GM12865 (cell line): ENCODE measurements at regions not wholly inside any gene's neighbourhood (a gene's known extent, or its start where the extent isn't known, plus 50 kb on each side); places are given as distances from the start of the nearest gene placed in this dataset.

Source experiments
- DNase-seq: peaks from one replicate; pipeline ENCODE4 v3.0.0; 2010; ENCODE audit warnings: low read depth
- H3K4me3 ChIP-seq: 2 replicates; pipeline ENCODE4 v1.5.1; 2011; ENCODE audit warnings: mild to moderate bottlenecking, low read depth, low read length, control low read depth
- TF ChIP-seq, protein P1 (sequence below): IDR thresholded peaks from 2 replicates; pipeline ENCODE4 v1.5.1; 2011; ENCODE audit warnings: low read length, control low read depth, low read depth, inconsistent platforms; ENCODE audit not compliant: insufficient read depth; ENCODE audit errors: missing control alignments

DNA sequence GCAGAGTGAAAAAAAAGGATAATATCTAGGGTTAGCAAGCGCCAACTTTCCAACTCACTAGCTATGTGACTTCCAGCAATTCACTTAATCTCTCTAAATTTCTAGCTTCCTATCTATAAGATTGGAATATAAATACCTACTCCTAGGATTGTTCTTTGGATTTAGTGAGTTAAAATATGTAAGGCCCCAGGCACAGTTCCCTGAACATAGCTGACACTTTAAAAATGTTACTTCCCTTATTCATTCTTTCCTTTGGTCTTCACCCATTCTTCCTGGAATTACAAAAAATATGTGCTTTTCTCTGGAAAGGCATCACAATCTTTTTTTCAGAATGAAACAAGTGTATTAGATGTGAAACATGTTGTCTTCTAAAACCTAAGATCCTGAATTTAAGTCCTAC, 365.7 kb downstream of the RBM43 start:
- TF ChIP-seq, protein P1, sequence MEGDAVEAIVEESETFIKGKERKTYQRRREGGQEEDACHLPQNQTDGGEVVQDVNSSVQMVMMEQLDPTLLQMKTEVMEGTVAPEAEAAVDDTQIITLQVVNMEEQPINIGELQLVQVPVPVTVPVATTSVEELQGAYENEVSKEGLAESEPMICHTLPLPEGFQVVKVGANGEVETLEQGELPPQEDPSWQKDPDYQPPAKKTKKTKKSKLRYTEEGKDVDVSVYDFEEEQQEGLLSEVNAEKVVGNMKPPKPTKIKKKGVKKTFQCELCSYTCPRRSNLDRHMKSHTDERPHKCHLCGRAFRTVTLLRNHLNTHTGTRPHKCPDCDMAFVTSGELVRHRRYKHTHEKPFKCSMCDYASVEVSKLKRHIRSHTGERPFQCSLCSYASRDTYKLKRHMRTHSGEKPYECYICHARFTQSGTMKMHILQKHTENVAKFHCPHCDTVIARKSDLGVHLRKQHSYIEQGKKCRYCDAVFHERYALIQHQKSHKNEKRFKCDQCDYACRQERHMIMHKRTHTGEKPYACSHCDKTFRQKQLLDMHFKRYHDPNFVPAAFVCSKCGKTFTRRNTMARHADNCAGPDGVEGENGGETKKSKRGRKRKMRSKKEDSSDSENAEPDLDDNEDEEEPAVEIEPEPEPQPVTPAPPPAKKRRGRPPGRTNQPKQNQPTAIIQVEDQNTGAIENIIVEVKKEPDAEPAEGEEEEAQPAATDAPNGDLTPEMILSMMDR = no peak
- H3K4me3 ChIP-seq = no peak overlapping the region
- DNase-seq = no peak

DNA sequence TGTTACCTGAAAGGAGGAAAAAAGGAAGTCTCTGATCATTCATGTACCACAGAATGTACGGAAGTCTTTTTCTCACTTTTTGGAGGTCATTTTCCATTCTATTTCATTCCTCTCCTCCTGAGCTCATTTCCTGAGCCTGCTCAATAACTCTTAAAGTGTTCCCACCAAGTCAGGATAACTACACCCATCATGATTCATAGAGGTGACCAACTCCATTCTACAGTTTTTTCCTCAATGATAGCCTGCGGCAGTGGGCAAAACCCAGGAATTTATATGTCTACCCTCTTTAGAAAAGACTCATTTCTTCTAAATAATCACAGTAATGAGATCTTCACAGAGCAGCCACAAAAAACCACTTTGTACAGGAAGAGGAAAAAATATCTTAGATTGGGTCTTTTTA, 372.5 kb downstream of the RBM43 start:
- DNase-seq = no peak
- no peak overlapping the region for H3K4me3 ChIP-seq
- TF ChIP-seq, protein P1 = no peak

DNA sequence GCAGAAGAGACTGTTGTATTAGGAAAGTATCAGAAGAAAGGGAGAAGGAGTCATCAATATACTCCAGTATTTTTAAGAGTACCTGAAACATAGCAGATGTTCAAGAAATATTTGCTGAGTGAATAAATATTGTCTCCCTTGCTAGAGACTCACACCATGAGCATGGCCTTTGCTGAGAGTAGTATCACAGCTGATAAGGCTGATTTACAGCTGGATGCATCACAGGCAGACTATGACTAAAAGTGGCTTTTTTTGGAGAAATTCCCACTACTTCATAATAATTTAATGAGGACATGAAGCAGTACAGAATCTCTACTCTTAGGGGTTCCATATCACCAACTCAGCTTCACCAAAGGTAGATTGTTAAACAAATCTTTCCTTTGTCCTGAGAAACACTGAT, 373.3 kb downstream of the RBM43 start:
- no peak overlapping the region for H3K4me3 ChIP-seq
- TF ChIP-seq, protein P1 = no peak
- DNase-seq = no peak

DNA sequence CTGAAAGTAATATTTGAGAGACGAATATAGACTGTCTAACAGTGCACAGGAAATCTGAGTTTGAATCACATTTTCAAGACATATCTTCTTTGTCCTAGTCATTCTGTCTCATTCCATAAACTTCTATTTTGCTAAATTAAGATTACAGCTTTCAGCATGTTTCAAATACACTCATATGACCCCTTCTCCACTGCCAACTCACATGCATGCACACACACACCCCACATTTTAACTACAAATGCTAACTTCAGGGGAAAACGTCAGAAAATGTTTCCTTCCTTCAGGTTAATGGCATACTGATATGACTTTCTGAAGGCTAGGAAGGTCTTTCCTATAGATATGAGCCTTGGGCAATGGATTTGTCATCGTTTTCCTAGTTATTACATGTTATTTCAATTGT, 373.7 kb downstream of the RBM43 start:
- no peak for DNase-seq
- TF ChIP-seq, protein P1 = no peak
- no peak overlapping the region for H3K4me3 ChIP-seq

DNA sequence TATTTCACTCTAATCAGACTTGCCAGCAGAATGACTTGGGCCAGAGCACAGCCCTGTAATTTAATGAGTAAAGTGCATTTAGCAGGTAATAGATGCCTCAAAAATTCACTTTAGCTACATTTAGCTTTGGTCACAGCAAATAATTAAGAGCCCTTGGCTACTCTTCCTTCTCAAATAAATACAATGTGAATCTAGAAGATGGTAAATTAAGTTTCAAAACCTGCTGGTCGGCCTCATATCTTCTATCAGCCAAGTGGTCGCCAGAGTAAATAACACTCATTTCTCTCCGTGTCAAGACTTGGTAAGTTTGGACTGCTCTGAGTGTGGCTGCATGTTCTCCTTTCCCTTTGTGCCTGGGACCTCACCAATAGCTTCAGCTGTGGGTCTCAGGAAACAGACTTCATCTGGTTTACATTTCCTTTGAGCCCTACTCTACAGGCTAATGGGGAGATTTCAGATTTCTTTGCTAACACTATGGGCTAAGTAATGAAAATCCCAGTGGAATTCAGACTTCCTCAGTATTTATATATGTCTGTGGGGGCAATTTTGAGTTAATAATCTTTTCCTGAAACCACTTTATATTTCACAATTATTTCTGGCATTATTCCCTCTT, 375.8 kb downstream of the RBM43 start:
- H3K4me3 ChIP-seq = no peak overlapping the region
- TF ChIP-seq, protein P1 = no peak
- no peak for DNase-seq

DNA sequence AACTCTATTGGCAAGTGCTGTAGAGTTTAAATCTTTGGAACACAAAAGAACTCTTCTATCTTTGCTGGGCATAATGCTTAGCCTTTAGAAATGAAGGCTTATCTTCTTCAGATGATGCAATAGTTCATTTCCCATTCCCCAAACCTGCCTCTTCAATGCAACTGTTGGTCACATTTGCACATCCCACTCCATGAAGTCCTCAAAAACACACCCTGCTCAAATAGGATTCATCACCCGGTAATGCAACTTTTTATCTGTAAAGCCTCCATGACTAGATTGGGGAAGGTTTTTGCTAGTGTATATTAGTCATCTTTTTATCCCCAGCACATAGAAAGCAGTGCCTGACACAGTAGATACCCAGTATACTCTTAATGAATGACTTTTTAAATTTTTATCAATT, 376.4 kb downstream of the RBM43 start:
- TF ChIP-seq, protein P1 = no peak
- DNase-seq = no peak
- H3K4me3 ChIP-seq = no peak overlapping the region

DNA sequence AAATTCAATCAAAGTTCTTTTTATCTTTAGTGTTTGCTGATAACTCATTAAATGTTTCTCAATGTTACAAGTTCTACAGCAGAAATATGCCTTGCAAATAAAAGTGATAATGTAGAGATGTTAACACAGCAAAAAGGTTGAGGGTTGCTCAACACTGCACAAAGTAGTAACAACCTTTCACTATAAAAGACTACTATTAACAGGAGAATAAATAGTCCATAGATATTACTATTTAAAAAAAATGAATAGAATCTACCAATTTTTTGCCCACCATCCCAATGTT, 378.1 kb downstream of the RBM43 start:
- TF ChIP-seq, protein P1 = no peak
- H3K4me3 ChIP-seq = no peak overlapping the region
- DNase-seq = no peak
